G401 (cell line): ENCODE measurements at regions not wholly inside any gene's neighbourhood (a gene's known extent, or its start where the extent isn't known, plus 50 kb on each side); places are given as distances from the start of the nearest gene placed in this dataset.

Source experiments
- DNase-seq: peaks from one replicate; pipeline ENCODE4 v3.0.0-alpha.2; 2015; ENCODE audit warnings: low spot score
- in situ Hi-C: cut with HindIII; loops from 2 replicates; pipeline ENCODE4 v1.10.0; 2016; ENCODE audit warnings: low sequenced_read_pairs, mixed read lengths

DNA sequence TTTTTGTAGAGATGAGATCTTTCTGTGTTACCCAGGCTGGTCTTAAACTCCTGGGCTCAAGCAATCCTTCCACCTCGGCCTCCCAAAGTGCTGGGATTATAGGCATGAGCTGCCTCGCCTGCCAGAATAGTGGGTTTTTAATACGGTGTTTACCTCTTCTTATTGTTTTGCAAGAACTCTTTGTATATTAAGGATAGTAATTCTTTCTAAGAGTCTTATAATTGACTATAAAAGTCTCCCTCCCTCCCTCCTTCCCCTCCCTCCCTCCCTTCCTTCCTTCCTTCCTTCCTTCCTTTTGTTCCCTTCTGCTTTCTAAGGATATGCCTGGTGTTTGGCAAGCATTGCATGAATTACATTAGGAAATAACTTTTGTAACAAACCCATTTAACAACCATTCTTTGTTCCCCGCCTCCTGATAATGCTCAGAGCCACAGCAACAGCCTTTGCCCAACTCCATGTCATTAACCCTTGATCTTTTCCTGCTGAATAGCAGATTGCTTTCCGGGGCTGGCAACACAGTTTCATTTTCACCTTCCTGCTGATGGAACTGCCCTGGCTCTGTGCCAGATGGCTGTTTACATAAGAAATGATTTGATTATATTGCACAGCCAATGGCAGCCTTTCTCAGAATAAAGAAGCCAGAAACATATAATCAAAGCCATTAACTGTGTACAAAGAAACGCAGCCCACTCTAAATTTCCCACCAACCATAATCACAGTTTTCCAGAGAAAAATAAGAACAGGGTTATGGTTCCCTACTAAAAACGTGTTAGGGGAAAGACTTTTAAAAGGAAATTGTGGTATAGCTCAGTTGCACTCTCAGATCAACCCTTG, 143.7 kb upstream of the PTPN1 start:
- in situ Hi-C loops: no loop called here
- DNase-seq: peak; percentile 12

DNA sequence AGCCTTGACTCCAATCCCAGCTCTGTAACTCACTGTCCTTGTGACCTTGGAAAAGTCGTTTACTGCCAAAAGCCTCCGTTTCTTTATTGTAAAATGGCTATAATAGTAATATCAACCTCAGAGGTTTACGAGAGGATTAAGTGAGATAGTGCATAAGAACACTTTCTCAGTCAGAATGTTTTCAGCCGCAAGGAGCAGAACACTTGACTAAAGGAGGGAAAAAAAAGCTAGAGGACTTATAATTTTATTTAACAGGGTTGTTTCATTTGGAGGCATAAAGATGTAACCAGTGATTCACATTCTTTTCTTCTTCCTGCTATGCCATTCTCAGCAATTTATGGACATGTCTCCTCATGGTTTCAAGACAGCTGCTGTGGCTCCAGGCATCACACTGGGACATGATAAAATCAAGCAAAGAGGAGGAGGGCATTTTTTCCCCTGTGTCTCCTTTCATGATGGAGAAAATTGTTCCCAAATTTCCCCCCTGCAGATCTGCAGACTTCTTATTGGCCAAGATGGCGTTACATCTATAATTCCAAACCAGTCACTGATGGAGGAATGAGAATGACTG, 143.0 kb upstream of the PTPN1 start:
- in situ Hi-C loops: no loop called here

DNA sequence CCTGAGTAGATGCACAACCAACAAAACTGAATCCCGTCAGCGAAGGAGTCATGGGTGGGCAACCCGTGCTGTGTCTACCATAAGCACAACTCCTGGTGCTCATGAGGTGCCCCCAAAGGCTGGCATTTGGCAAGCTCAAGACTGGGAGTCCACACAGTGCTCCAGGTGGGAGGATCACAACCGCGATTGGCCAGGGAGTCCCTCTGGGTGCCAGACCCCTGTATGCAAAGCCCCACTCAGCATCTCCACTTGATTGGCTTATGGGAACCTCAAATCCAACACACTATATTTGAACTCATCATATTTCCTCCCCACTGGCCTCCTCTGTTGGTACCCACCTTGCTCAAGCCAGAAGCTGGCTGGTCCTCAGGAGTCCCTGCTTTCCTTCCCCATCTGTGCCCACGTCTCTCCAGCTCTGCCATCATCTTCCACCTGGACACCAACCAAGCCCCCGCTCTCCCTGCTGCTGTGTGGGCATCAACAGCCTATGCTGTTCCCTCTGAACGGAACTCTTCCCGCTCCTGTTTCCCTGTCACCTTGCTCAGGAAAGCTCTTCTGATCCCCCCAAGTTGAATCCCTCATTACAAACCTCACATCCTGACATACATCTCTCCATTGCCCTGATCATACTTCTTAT, 142.3 kb upstream of the PTPN1 start:
- no peak for DNase-seq
- in situ Hi-C loops: no loop called here

More for the DNA sequence above, 143.0 kb upstream of the PTPN1 start:
- no peak for DNase-seq

GRCh38 chr20:50368386-50368785, 141.8 kb upstream of the PTPN1 start:
- in situ Hi-C loops: no loop called here

GRCh38 chr20:50368813-50369224, 141.4 kb upstream of the PTPN1 start:
- in situ Hi-C loops: no loop called here
- DNase-seq: no peak

More at GRCh38 chr20:50368386-50368785, 141.8 kb upstream of the PTPN1 start:
- no peak for DNase-seq

- DNase-seq: no peak
- in situ Hi-C loops: no loop called here
Measured at GRCh38 chr20:50369225-50370035, 140.8 kb upstream of the PTPN1 start.

- DNase-seq: no peak
- in situ Hi-C loops: no loop called here
Measured at GRCh38 chr20:50370036-50370566, 140.1 kb upstream of the PTPN1 start.

DNA sequence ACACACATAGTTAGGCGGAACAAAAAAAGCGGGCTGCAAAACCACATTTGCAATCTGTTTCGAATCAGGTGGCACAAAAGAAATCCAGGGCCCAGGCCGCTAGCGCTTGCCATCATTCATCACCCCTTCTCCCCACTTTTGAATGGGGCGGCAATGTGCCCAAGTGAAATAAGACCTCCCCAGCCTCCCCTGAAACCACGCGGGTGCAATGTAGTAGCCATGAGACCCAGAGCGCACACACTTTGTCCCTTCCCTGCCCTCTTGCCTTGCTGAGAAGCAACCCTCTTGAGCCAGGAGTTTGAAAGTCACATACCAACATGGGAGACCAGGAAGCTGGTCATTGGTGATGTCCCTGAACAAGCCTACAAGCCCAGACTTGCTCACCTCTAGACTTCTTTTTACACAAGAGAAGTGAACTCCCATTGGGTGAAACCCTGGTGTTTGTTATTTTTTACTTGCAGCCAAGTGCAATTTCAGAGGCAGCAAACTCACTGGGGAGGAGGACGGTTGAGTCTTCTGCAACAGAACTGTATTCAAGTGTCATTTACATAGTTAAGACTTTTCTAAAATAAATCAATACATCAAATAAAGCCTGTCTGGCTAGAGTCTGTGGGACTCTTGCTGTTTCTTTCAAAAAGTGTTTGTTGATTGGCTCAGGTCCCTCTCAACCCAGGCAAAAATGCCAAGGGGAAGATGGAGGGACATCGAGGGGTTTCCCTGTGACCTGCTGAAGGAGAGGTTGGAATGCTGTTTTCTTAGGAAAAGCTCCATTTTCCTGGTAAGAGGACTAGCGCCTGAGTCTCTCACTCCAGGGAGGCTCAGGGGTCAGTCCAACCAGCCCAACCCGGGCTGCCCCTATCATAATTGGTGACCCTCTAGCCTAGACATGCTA, 138.1 kb upstream of the PTPN1 start:
- DNase-seq: no peak
- in situ Hi-C loops: no loop called here

DNA sequence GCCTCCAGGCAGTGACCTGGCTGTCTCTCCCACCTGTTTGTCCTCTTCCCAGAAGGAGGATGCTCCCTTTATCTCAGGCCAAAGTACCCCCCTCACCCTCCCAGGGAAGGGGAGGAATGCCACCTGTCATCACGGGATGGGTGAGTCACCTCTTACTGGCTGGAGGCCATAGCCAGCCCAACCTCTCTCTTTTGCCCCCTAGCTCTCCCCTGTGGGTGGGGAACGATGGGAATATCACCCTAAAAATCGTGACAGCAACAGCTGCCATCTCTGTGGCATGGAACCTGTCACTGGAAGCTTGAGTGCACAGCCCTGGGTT, 137.5 kb upstream of the PTPN1 start:
- in situ Hi-C loops: no loop called here

DNA sequence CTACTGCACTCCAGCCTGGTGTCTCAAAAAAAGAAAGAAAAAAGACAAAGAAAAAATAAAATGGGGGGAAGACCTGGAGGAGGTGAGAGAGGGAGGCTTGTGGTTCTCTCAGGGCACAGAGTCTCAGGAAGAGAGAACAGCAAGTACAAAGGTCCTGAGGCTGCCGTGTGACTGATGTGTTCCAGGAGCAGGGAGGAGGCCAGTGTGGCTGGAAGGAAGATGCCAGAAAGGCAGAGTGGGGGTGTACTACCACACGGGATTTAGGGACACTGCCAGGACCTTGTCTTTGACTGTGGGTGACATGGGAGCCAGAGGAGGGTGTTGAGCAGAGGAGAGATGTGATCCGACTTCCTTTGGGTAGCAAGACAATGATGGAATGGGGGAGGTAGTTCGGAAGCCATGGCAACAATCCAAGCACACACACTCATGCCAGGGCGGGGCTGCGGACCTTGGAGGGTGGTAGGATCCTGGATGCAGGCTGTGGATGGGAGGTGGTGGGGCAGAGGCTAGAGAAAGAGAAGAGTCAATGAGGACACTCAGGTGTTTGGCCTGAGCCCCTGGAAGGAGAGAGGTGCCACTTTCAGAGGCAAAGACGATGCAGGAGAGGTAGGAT, 136.4 kb upstream of the PTPN1 start:
- in situ Hi-C loops: no loop called here
- DNase-seq: no peak

More for the DNA sequence above, 137.5 kb upstream of the PTPN1 start:
- DNase-seq: no peak

GRCh38 chr20:50374541-50375078, 135.6 kb upstream of the PTPN1 start:
- in situ Hi-C loops: no loop called here
- no peak for DNase-seq

DNA sequence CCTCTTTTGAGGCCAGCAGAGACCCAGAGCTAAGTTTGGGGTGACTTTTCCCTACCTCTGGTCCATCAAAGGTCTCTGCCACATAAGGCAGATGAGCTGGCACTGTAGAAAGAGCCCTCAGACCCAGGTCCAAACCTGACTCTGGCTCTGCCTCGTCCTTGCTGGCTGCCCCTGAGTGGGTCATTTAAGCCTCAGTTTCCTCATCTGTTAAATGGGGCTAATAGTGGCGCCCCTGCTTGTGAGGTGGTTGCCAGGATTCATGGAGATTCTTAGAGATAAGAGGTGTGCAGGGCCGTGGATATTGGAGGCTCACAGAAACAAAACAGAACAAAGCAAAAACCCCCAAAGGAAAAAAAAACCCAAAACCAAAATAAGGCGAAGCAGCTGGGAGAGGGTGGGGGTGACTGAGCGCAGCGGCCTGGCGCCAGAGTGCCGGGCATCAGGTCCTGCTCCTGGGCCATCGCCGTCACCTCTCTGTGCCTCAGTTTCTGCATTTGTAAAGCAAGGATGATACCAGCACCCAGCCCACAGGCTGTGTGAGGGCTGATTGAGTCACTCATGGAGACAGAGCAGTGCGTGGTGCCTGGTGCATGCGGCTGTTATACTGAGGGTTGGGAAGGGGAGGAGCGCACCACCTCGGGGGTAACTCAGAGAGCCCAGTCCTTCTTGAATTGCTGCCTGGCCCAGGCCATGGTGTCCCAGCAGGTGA, 133.8 kb upstream of the PTPN1 start:
- in situ Hi-C loops: no loop called here
- no peak for DNase-seq

- in situ Hi-C loops: no loop called here
- DNase-seq: no peak
Measured at GRCh38 chr20:50376888-50377459, 133.2 kb upstream of the PTPN1 start.

DNA sequence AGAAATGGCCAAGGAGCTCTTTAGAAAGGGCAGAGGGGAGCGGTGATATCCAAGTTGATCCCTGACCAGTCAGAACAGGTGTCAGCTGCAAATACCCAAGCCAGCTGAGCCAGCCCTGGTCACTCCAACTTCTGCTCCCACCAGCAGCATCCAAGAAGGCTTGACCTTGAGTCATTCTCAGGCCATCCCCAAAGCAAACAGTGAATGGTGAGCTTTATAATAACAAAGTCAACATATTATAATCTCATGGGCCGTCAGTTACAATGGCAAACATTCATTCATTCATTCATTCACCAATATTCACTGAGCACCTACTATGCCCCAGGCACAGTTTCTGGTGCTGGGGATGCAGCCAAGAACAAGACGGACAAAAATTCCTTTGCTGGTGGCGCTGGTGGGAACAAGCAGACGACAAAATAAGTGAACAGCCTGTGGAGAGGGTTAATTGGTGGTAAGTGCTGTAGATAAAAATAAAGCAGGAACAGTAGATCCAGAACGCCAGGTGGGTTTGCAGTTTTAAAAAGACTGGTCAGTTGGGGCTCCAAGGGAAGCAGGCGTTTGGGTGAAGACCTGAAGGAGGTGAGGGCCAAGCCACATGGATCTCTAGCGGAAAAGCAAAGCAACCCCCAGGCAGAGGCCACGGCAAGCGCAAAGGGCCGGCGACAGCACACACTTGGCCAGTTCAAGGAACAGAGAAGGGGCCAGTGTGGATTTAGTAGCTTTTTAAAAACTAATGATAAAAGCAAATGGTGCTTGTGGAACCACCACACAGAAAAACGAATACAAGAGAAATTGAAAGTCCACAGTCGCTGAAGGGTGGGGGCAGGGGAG, 131.8 kb upstream of the PTPN1 start:
- DNase-seq: no peak

GRCh38 chr20:50379049-50379990, 130.9 kb upstream of the PTPN1 start:
- DNase-seq: peak; percentile 55
- in situ Hi-C loops: no loop called here

More for the DNA sequence above, 131.8 kb upstream of the PTPN1 start:
- in situ Hi-C loops: no loop called here
